Astrocyte of the spinal cord (primary cell): ENCODE measurements at regions not wholly inside any gene's neighbourhood (a gene's known extent, or its start where the extent isn't known, plus 50 kb on each side); places are given as distances from the start of the nearest gene placed in this dataset.

ENCODE experiments used
- DNase-seq: peaks from one replicate; pipeline ENCODE4 v3.0.0; 2011; ENCODE audit warnings: low read depth, low spot score
- H3K4me3 ChIP-seq: 2 replicates; pipeline ENCODE4 v1.5.1; 2011; ENCODE audit warnings: low read depth, mild to moderate bottlenecking, low read length, moderate library complexity
- in situ Hi-C: cut with HindIII; loops from 2 replicates; pipeline ENCODE4 v1.10.0; 2017; ENCODE audit warnings: low sequenced_read_pairs
- TF ChIP-seq, protein P1 (sequence below): IDR thresholded peaks from 2 replicates; pipeline ENCODE4 v1.5.1; 2012; ENCODE audit warnings: low read depth, mild to moderate bottlenecking, low read length, inconsistent platforms

DNA sequence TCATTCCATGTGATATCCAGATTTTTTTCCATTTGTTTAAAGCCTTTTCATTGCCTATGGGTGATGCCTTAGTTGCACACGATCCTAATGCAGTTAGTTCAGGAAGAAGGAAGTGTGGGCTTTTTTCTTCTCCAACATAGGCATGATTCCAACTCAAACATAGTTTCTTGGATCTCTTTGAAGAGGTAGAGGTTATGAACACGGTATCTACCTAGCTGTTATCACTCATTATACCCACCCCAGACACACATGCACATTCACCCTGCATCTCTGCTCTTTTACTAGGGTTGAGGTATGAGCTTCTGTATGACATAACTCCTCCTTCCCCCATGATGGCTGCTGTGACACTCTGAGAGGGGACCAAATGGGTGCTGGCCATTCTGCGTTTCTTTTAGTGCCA lies 122.1 kb upstream of the ZNF648 start:
- DNase-seq = no peak
- TF ChIP-seq, protein P1, sequence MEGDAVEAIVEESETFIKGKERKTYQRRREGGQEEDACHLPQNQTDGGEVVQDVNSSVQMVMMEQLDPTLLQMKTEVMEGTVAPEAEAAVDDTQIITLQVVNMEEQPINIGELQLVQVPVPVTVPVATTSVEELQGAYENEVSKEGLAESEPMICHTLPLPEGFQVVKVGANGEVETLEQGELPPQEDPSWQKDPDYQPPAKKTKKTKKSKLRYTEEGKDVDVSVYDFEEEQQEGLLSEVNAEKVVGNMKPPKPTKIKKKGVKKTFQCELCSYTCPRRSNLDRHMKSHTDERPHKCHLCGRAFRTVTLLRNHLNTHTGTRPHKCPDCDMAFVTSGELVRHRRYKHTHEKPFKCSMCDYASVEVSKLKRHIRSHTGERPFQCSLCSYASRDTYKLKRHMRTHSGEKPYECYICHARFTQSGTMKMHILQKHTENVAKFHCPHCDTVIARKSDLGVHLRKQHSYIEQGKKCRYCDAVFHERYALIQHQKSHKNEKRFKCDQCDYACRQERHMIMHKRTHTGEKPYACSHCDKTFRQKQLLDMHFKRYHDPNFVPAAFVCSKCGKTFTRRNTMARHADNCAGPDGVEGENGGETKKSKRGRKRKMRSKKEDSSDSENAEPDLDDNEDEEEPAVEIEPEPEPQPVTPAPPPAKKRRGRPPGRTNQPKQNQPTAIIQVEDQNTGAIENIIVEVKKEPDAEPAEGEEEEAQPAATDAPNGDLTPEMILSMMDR = no peak
- no peak overlapping the region for H3K4me3 ChIP-seq
- in situ Hi-C loops = no loop called here

DNA sequence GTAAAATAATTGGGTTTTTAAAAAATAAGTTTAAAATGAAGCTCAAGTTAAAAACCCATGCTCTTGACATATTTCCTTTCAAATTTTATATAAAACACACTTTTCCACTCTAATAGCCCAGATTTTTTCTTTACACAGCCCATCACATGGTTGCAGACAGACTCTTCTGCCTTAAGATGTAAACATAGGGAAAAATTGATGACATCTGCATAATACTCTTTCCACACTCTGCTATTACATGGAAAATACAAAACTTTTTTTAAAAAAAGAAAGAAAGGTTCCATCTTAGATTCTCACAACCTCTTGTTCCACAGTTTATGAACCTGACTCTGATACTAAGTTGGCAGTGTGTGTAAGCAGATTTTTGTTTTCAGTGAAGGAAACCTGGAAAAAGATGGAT lies 120.8 kb upstream of the ZNF648 start:
- in situ Hi-C loops = no loop called here
- H3K4me3 ChIP-seq = no peak overlapping the region
- DNase-seq = no peak
- TF ChIP-seq, protein P1 = no peak

DNA sequence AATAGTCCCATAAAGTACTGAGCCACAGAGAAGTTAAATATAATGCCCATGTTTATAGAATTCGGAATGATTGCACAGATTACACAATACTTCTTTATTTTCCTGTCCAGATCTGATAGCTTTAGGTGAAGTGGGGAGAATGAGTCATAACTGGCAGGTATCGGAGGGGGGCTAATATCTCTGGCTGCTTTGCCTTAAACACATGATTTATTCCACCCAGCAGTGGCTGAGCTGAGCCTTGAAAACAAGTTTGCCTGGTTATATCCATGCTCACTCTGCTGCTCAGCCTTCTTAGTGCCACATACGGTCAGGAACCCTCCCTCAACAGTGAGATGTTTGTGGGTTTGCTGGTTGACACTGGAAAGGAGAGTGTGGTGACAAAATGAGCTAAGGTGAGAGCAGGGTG lies 119.7 kb upstream of the ZNF648 start:
- H3K4me3 ChIP-seq = no peak overlapping the region
- in situ Hi-C loops = no loop called here
- no peak for DNase-seq
- TF ChIP-seq, protein P1 = no peak

DNA sequence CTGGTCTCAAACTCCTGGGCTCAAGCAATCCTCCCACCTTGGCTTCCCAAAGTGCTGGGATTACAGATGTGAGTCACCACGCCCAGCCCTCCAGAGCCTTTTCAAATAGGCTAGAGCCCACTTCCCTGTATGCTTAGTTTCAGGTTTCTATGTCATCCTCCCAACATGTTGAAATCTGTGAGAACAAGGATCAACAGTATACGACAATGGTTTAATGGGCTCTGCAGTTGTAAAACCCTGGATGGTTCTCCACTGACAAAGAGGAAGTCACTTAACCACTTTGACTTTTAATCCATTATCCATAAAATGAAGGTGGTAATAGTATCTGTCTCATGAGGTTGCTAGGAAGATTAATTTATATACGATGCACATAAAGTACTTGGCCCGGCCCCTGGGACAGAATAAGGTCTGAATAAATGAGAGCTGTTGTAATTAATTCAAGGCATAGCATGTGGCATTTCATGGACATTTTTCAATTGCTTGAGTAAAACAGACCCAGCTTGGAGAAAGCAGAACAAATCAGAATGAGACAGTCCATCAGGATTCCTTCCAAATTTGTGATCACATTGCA lies 113.9 kb upstream of the ZNF648 start:
- DNase-seq = no peak
- in situ Hi-C loops = no loop called here
- no peak overlapping the region for H3K4me3 ChIP-seq
- TF ChIP-seq, protein P1 = no peak

DNA sequence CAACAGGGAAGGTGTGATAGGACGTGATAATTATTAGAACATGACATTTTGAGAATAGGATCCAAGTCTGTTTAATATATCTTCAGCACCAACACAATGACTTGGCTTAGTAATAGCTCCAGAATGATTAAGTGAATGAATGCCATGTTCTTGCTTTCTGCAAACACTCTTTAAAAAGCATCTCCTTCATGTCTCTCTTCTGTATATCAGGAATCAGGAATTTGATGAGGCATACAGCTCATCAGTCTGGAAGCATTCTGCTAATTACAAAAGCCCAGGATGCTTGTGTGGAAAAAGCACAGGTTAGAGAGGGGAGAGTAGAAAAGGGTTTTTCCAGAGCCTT lies 113.0 kb upstream of the ZNF648 start:
- DNase-seq = no peak
- TF ChIP-seq, protein P1 = no peak
- in situ Hi-C loops = no loop called here
- H3K4me3 ChIP-seq = no peak overlapping the region

DNA sequence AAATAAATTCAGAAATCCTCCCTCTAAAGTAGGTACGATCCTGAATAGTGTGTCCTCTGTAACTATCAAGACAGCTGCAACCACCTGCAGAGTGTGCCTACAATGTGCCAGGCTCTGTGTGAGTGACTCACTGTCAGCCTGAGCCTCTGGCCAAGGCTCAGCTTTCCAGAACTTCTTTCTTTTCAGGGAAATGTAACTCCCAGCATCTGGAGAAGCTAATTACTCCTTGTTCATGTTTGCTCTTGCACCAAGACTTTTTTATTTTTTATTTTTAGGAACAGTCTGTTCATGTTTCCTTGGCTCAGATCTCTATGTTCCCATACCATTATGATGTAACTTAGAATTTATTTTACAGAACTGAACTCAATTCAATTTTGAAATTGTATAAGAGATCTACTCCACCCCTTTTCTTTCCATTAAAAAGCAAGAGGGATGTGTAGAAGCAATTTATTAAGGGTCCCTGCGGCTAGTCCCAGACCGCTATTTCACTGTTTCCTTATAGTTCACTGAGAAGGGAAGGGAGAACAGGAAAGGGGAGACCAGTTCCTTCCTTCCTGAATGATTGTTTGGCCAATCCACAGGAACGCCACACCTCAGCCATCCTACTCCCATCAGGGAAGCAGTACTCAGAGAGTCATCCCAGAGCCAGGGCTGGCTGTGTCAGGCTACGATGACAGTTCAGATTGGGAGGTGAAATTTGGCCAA lies 112.4 kb upstream of the ZNF648 start:
- no peak for DNase-seq
- TF ChIP-seq, protein P1 = no peak
- in situ Hi-C loops = no loop called here
- no peak overlapping the region for H3K4me3 ChIP-seq
